ENCODE measurements at regions not wholly inside any gene's neighbourhood (a gene's known extent, or its start where the extent isn't known, plus 50 kb on each side); places are given as distances from the start of the nearest gene placed in this dataset.

GRCh38 chr6:40258531-40258930, 324.3 kb upstream of the MOCS1 start:
- Histone ChIP-seq H2AFZ (ENCODE audit: control insufficient read depth, low read length) (no peak overlapping the region), H3K9ac (ENCODE audit: control insufficient read depth, extremely low read depth, insufficient read depth, low read length) (no peak overlapping the region), H3K36me3 (ENCODE audit: control insufficient read depth in 2 of 2, extremely low read depth in 1 of 2, insufficient read depth in 2 of 2, low read length in 2 of 2) (no peaks in the 10 kb centered on the region), H4K20me1 (ENCODE audit: control insufficient read depth, extremely low read depth, insufficient read depth, low read length) (no peaks in the 10 kb centered on the region), H3K4me3 (ENCODE audit: control insufficient read depth in 2 of 3, extremely low read depth in 1 of 3, insufficient read depth in 2 of 3, low read depth in 1 of 3, low read length in 3 of 3) (no peak overlapping the region), H3K9me3 (ENCODE audit: control insufficient read depth, low read depth, low read length) (no peaks in the 10 kb centered on the region), H3K27ac (ENCODE audit: control insufficient read depth, insufficient read depth, low read length) (no peak overlapping the region), H3K79me2 (ENCODE audit: control insufficient read depth, insufficient read depth, low read length) (no peaks in the 10 kb centered on the region), H3K27me3 (ENCODE audit: control insufficient read depth, extremely low read depth, insufficient read depth, low read length) (no peaks in the 10 kb centered on the region), H3K4me2 (ENCODE audit: control insufficient read depth, extremely low read depth, insufficient read depth, low read depth, low read length) (no peak overlapping the region), H3K4me1 (ENCODE audit: control insufficient read depth, extremely low read depth, insufficient read depth, low read length) (no peaks in the 10 kb centered on the region), H3K9me1 (ENCODE audit: control insufficient read depth, extremely low read depth, insufficient read depth, low read length) (no peaks in the 10 kb centered on the region)
- DNase-seq (ENCODE audit: low read depth, low spot score), result no peak
- no peak for FAIRE-seq
- TF ChIP-seq EZH2 (IDR thresholded peaks at IDR 0.05; ENCODE audit: low read length) (no peak), CTCF (optimal IDR thresholded peaks at IDR 0.05 in 1 of 3, IDR thresholded peaks at IDR 0.05 in 1 of 3, conservative IDR thresholded peaks at IDR 0.05 in 1 of 3; ENCODE audit: extremely low read depth in 1 of 3, insufficient read depth in 2 of 3, low read length in 3 of 3) (no peak)
- dilution Hi-C loops (cut with MboI; ENCODE audit: extremely low pct_ligation_motif_present, low sequenced_read_pairs), result no loop called here

DNA sequence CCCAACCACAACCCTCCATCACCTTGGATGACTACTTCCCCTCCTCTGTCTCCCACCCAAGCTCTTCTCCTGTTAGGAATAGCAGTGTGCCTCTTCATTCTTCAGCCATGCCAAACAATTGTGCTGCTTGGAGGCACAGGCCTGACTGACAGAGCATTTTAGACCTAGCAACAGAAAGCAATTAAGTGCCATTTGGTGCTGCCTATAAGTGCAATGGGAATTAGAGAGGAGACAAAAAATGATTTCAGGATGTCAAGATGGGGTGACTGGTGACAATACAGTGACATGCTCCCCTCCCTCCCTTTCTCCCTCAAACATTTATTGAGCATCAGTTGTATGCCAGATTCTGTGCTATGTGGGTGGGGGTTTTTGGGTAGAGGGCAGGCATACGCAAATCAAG, 322.6 kb upstream of the MOCS1 start:
- TF ChIP-seq CTCF (optimal IDR thresholded peaks at IDR 0.05 in 1 of 3, IDR thresholded peaks at IDR 0.05 in 1 of 3, conservative IDR thresholded peaks at IDR 0.05 in 1 of 3; ENCODE audit: extremely low read depth in 1 of 3, insufficient read depth in 2 of 3, low read length in 3 of 3), result no peak
- no peak for TF ChIP-seq EZH2 (IDR thresholded peaks at IDR 0.05; ENCODE audit: low read length)
- H2AFZ ChIP-seq (ENCODE audit: control insufficient read depth, low read length), result no peak overlapping the region
- H3K4me2 ChIP-seq (ENCODE audit: control insufficient read depth, extremely low read depth, insufficient read depth, low read depth, low read length), result no peak overlapping the region
- H3K9ac ChIP-seq (ENCODE audit: control insufficient read depth, extremely low read depth, insufficient read depth, low read length), result no peak overlapping the region
- no peaks in the 10 kb centered on the region for H3K79me2 ChIP-seq (ENCODE audit: control insufficient read depth, insufficient read depth, low read length)
- H3K36me3 ChIP-seq (ENCODE audit: control insufficient read depth in 2 of 2, extremely low read depth in 1 of 2, insufficient read depth in 2 of 2, low read length in 2 of 2), result no peaks in the 10 kb centered on the region
- H3K4me3 ChIP-seq (ENCODE audit: control insufficient read depth in 2 of 3, extremely low read depth in 1 of 3, insufficient read depth in 2 of 3, low read depth in 1 of 3, low read length in 3 of 3), result no peak overlapping the region
- DNase-seq (ENCODE audit: low read depth, low spot score) (no peak), FAIRE-seq (no peak)
- H3K9me1 ChIP-seq (ENCODE audit: control insufficient read depth, extremely low read depth, insufficient read depth, low read length), result no peaks in the 10 kb centered on the region
- dilution Hi-C loops (cut with MboI; ENCODE audit: extremely low pct_ligation_motif_present, low sequenced_read_pairs), result no loop called here
- H3K27me3 ChIP-seq (ENCODE audit: control insufficient read depth, extremely low read depth, insufficient read depth, low read length), result no peaks in the 10 kb centered on the region
- no peak overlapping the region for H3K27ac ChIP-seq (ENCODE audit: control insufficient read depth, insufficient read depth, low read length)
- no peaks in the 10 kb centered on the region for H3K4me1 ChIP-seq (ENCODE audit: control insufficient read depth, extremely low read depth, insufficient read depth, low read length)
- no peaks in the 10 kb centered on the region for H4K20me1 ChIP-seq (ENCODE audit: control insufficient read depth, extremely low read depth, insufficient read depth, low read length)
- H3K9me3 ChIP-seq (ENCODE audit: control insufficient read depth, low read depth, low read length), result no peaks in the 10 kb centered on the region

Measured in keratinocyte (primary cell).